ENCODE measurements at regions not wholly inside any gene's neighbourhood (a gene's known extent, or its start where the extent isn't known, plus 50 kb on each side); places are given as distances from the start of the nearest gene placed in this dataset.

DNA sequence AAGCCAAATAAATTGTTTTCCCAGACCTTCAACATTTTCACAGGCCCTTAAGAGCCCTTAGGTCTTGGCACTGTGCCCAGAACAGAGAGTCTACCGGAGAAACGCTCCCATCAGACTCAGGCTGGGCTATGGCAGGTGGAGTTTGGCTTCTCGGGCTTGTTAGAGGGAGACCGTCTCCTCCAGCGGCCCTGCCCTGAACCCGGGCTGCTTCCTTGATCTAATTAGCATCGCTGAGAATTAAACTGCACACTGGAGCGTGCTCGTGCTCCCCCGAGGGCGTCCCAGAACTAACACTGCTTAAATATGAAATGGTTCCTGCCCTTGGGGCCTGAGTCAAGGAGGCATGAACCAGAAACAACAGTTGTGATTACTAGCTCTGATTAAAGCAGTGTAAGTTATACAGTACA lies 634.4 kb downstream of the MATN1 start:
- H3K4me3 ChIP-seq (ENCODE audit: low read depth, low read length) = no peak overlapping the region
- TF ChIP-seq, protein P1, sequence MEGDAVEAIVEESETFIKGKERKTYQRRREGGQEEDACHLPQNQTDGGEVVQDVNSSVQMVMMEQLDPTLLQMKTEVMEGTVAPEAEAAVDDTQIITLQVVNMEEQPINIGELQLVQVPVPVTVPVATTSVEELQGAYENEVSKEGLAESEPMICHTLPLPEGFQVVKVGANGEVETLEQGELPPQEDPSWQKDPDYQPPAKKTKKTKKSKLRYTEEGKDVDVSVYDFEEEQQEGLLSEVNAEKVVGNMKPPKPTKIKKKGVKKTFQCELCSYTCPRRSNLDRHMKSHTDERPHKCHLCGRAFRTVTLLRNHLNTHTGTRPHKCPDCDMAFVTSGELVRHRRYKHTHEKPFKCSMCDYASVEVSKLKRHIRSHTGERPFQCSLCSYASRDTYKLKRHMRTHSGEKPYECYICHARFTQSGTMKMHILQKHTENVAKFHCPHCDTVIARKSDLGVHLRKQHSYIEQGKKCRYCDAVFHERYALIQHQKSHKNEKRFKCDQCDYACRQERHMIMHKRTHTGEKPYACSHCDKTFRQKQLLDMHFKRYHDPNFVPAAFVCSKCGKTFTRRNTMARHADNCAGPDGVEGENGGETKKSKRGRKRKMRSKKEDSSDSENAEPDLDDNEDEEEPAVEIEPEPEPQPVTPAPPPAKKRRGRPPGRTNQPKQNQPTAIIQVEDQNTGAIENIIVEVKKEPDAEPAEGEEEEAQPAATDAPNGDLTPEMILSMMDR (IDR thresholded peaks at IDR 0.05; ENCODE audit: low read depth, low read length, missing control alignments) = no peak
- no peak for DNase-seq (ENCODE audit: low read depth)

DNA sequence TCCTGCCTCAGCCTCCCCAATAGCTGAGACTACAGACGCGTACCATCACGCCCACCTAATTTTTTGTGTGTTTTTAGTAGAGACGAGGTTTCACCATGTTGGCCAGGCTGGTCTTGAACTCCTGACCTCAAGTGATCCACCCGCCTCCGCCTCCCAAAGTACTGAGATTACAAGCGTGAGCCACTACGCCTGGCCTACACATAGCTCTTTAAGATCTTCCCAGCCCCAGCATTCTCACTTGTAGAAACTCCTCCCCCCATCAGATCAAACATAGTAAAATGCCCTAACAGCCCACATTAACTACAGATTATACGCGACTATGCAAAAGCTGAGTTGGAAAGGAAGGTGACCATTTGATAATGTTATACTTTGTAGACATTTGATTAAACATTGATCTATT lies 634.8 kb downstream of the MATN1 start:
- H3K4me3 ChIP-seq (ENCODE audit: low read depth, low read length) = no peak overlapping the region
- TF ChIP-seq, protein P1 (IDR thresholded peaks at IDR 0.05; ENCODE audit: low read depth, low read length, missing control alignments) = no peak
- DNase-seq (ENCODE audit: low read depth) = no peak

- no peak for DNase-seq (ENCODE audit: low read depth)
- TF ChIP-seq, protein P1 (IDR thresholded peaks at IDR 0.05; ENCODE audit: low read depth, low read length, missing control alignments) = peak; percentile 28
- H3K4me3 ChIP-seq (ENCODE audit: low read depth, low read length) = no peak overlapping the region
Measured at GRCh38 chr1:30087465-30087864, 635.9 kb downstream of the MATN1 start.

DNA sequence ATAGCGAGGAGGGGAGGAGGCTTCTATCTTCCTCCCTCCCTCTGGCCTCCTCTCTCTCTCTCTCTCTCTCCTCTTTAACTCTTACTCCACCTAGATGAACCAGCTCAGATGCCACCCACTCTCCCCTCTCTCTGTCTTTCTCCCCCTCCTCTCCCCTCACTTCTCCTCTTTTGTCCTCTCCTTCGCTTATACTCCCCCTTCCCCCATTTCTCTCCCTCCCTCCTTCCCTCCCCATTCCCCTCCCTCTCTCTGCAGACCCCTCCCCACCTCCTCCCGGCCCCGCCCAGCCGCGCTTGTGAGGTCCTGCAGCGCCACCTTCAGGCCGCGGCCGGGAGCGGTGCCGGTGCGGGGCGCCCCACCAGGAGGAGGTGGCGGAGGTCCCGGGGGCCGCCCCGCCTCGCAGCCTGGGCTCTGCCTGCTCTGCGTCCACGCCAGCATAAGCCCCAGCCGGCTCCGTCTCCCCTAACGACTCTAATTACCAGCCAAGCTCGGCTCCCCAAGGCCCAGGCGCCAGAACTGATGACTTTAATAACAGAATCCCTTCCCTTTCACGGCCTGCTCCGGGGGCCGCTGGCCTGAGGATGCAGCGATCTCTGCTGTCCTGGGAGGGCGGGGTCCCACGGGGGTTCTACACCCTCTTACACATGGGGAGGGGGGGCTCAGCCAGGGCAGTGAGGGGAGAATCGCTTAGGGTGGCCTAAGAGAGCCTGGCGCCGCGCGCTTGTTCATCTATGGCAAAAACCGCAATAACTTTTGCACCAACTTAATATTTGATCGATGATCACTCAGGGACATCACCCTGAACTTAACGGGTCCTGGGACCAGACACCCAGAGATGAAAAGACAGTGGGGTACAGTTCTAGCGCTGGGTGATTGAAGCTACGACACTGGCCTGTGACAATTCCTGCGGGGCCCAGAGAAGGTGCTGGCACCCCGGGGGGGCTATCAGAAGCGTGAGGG lies 637.3 kb downstream of the MATN1 start:
- TF ChIP-seq, protein P1 (IDR thresholded peaks at IDR 0.05; ENCODE audit: low read depth, low read length, missing control alignments) = peak; percentile 50
- DNase-seq (ENCODE audit: low read depth) = no peak
- no peak overlapping the region for H3K4me3 ChIP-seq (ENCODE audit: low read depth, low read length)

- TF ChIP-seq, protein P1 (IDR thresholded peaks at IDR 0.05; ENCODE audit: low read depth, low read length, missing control alignments) = no peak
- H3K4me3 ChIP-seq (ENCODE audit: low read depth, low read length) = no peak overlapping the region
- DNase-seq (ENCODE audit: low read depth) = no peak
Measured at GRCh38 chr1:30084909-30085571, 638.3 kb downstream of the MATN1 start.

DNA sequence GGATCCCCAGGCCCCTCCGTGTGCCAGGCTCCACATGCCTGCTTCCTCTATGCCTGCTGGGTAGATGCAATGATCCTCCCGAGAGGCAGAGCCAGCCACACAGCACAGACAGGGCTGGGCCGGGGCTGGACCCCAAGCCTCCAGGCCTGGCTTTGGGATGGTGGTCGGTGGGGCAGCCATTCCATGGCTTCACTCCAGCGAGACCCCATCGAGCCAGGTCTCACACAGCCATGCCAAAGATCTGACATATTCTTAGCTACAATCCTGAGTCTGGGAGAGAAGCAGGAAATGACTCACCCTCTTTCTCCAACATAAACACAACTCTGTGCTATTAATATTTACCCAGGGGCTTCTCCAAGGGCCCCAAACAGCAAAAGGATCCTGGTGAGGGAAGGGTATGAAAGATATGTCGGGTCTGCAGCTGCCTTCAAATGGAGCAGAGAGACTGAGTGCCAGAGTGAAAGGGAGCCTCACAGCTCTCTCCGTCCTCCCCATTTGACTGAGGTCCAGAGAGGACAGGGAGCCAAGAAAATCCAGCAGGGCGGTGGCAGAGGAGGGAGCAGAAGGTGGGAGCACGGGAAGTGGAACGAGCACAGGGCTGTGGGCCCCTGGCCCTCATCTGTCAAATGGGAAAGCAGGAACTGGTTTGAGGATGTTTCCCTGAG lies 639.5 kb downstream of the MATN1 start:
- no peak overlapping the region for H3K4me3 ChIP-seq (ENCODE audit: low read depth, low read length)
- TF ChIP-seq, protein P1 (IDR thresholded peaks at IDR 0.05; ENCODE audit: low read depth, low read length, missing control alignments) = no peak
- no peak for DNase-seq (ENCODE audit: low read depth)
